HG03064 (cell line): ENCODE measurements at regions not wholly inside any gene's neighbourhood (a gene's known extent, or its start where the extent isn't known, plus 50 kb on each side); places are given as distances from the start of the nearest gene placed in this dataset.
A peak's percentile ranks its signal among the peaks of the same experiment; 100 is the strongest.

Experiments used
- ATAC-seq: cut with Tn5 transposase; IDR thresholded peaks from one replicate; pipeline ENCODE4 v1.9.1; 2021; ENCODE audit warnings: low read depth; ENCODE audit not compliant: unreplicated experiment

DNA sequence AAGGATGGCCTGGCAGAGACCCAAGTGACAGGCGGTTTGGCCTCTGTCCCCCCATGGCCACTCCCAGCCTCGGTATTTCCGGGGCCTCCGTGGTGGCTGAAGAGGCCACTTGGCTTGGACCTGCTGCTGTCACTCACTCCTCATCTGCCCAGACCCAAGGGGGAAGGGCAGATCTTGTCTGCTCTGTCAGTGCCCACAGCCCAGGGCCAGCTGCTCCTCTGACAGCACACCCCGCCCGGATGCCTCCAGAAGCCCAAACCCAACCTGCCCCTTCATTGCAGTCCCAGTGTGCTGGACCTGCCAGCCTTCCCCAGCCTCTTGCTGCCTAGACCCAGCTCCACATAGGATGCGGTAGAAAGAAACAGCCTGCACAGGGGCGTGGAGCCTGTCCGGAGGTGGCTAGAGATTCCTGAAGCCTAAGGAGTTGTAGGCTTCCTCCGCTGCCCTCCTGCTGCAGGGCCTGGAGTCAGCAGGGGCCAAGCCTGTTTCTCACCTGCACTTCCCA, 52.0 kb downstream of the MAGEF1 start:
- no peak for ATAC-seq

DNA sequence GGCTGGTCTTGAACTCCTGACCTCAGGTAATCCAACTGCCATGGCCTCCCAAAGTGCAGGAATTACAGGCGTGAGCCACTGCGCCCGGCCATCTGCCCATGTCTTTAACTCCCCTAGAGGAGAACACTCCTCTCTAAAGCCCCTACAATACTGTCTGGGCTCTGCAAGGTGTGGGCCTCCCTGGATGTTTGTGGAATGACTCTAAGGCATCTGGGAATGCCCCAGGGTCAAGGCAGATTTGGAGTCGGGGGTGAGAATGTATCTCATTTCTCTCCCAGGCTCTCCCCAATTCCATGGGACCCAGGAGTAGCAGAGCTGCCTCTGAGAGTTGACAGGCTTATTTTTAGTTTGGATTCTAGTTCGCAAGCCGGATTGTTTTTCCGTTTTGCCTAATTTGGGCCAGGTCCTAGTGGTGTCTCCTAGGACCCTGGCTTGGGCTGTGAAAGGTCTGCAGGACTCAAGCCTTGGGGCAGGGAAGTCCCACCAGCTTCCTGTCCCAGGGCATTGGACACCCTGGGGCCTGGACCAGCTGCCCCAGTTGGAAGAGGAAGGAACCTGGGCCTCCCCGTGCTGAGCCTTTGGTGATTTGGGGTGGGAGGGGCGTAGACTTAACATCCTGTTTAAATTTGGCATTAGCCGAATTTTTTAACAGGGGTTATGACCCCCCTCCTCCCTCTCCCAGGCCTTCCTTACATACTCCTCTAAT, 53.5 kb downstream of the MAGEF1 start:
- ATAC-seq, result no peak

DNA sequence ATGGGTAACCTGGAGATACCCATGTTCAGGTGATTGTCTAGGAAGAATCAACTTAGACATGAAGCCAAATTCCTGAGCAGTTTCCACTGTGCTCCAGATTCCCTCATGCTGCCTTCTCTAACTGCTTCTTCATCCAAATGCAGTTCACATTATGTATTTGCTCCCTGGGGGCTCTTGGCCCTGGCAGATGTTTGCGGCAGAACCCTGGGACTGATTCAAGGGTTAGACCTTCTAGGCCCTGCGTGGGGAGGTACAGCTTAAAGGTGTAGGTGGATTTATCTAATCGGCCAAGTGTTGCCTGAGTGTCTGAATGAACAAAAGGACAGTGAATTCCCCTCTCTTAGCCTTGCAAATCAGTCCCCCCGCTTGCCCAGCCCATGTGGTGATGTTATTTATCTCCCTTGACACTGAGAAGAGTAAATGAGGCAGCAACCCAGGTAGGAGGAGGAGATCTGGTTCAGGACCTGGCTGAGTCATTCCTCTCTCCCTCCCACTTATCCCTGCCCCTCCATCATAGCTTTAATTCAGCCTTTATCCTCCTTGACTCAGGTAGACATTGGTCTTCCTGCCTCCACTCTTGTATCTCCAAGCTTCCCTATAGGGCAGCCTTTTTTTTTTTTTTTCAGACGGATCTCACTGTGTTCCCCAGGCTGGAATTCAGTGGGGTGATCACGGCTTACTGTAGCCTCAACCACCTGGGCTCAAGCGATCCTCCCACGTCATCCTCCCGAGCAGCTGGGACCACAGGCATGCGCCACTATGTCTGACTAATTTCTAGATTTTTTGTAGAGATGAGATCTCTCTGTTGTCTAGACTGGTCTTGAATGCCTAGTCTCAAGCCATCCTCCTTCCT, 54.8 kb downstream of the MAGEF1 start:
- peak; percentile 84 for ATAC-seq

DNA sequence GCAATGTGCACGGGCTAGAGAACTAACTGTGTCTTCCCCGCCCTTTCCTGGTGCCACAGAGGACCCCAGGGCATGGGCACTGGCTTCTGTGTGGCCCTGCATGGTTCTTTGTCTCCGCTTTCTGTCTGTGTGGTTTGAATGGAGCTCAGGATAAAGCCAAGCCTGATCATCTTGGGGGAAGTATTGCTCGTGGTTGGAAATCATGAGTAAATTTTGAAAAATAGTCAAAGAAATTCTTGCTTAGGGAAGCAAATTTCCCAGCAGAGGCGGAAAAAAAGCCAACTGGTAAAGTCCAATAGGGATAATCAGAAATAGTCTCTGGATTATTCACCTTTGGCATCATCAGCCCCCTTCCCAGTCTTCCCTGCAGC, 55.4 kb downstream of the MAGEF1 start:
- no peak for ATAC-seq

DNA sequence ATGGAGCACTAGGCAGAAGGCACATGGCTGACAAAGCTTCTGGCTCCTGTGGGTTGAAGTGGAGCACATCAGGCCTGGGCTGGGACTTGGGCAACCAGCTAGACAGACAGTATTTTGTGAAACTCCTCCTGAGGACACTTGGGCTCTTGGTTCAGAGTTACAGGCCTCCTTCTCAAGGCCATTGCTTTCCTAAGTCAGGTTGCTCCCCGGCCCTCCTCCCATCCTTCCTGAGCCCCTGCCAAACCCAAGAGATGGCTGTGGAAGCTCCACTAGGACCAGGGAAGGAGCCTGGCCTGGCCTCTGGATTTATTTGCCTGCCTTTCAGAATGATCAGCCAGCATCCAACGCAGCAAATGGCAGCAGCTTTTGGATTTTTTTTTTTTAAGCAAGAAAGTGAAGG, 56.3 kb downstream of the MAGEF1 start:
- ATAC-seq, result no peak

DNA sequence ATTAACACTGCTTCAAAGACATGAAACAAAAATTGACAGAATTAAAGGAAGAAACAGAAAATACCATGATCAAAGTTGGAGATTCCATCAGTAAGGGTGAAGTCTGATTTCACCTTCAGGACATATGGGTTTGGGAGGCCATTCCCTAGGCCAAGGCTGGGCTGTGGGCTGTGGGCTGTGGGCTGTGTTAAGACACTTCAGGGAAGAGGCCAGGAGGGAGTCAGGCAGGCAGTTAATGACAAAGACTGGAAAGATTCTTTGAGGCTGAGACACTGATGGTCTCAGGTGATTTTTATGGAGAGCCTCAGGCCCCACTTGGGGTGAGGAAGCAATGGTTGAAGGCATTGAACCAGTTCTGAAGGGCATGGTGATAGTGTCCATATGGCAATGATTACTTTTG, 57.5 kb downstream of the MAGEF1 start:
- ATAC-seq, result no peak

DNA sequence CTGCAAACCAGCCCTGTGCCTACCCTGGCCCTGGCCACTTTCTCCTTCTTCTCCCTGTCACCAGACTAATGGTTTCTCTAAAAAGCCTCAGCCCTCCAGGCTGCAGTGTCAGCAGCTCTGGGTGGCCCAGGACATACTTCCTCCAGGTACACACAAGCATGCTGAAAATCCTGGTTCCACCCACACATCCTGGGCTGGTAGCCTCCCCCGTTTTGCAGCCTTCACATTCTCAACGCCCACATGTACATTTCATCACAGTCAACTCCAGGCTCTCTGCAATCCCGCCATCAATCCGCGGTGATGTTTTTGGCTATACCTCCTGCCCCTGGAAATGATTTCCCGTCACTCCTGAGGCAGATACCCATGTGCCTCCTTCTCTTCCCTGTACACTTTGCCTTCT, 59.4 kb downstream of the MAGEF1 start:
- no peak for ATAC-seq

DNA sequence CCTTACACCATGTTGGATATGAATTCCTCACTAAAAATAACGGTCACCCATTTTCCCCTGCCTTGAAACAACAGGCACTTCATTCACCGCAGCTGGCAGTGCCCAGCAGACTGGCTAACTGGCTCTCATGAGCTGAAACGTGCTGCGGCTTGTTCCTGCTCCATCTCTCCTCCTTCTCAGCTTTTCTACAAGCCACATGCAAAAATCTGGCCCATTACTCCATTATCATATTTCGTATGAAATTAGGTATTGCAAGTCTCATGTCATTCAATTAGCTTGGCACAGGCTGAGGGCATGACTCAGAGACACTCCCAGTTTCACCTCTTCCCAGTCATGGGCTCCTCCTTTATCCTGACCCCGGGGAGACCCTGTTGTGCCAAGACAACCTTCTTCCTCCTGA, 60.0 kb downstream of the MAGEF1 start:
- ATAC-seq, result no peak

DNA sequence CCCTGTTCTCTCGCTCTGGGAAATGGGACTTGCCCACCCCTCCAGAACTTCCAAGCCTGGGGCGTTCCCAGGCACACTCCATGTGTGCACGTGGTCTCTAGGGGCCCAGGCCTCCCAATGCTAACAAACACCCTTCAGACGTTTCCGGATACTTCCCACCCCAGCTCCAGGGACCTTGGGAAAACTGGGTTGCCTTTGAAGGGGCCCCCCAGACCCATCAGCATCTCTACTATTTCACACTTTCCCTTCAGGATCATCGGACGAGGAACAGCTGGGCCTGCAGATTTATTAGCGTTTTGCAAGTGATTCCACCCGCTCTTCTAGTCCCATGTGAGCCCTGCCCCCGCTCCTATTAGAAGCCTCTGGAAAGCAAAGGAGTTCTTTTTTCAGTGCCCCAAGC, 63.2 kb downstream of the MAGEF1 start:
- ATAC-seq, result no peak

DNA sequence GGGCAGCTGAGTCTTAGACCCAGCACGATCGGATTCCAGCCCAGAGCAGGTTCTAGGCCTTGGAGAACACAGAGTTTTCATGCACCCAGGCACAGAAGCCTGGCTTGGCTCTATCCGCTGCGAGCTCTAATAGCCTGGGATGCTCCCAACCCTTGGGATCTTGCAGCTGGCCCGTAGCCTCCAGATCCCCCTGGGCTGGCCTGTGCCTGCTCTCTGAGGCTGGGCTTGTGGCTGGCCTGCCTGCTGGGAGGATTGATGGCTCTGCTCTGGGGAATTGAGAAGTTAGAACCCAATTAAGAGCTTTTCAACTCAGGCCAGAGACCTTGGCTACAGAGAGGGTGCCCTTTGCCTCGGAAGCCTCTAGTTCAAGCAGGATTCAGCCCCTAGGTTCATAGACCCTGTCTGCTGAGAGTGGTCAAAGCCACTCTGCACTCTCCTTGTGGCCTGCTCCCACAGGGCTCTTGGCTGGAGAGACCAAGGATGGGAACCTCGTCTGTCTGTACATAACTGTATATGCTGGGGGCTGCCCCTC, 64.4 kb downstream of the MAGEF1 start:
- no peak for ATAC-seq

DNA sequence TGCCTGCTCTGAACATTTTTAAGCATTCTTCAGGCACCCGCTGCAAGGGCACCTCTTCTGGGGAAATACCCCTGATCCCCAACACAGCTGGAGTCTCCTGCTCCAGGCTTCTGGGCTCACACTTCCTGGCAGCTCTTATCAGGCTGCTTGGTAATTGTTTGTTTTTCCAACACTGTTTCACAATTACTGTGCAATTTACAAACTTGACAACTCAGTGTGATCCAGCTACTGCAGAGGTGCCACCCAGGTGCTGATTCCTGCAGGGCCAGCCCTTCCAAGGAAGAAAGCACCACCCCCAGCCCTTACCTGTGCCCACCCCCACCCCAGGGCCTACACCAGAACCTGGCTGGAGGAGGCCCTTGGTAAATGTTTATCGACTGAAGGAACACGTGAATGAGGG, 66.5 kb downstream of the MAGEF1 start:
- no peak for ATAC-seq

DNA sequence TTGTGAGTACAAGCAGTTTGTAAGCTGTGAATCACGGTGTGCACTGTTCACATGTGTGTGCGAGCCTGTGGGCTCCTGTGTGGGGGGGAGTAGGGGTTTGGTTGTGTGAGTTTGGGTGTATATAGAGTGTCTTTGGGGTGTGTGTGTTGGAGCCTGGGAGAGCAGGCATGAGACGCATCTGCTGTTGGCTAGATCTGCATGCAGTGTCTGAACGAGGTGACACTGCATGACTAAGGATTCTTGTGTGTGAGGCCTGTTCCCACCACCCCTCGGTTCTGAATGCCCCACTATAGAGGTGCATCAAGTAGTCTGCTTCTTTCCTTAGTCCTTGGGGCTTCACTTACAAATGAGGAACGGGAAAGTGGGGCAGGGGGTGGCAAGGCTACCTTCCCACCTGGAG, 68.4 kb downstream of the MAGEF1 start:
- ATAC-seq, result no peak

DNA sequence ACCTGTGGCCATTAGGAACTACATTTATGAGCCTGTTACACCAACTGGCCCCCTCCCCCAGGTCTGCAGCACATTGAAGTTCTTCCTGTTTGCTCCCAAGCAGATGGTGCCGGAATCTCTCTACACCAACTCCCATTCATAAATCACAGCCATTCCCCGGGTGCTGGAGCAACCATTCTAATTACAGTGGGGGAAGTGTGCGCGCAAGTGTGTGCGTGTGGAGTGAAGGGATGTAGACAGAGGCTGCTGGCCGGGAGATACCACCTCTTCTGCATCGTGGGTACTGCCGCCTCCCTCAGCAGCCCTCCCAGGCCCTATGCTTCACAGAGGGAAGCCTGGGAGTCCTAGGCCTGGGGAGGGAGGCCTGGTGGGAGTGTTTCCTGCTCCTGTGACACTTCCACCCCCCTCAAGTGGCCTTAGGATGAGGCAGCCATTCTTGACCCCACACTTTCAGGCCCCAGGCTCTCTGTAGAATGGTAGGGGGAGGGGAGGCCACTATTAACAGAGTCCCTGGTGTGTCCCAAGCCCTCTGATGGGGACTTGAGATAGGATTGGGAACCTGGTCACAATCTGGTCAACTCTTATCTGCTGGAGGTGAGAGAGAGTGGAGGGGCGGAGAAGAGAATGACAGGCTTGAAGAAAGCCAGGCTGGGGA, 69.1 kb downstream of the MAGEF1 start:
- ATAC-seq, result no peak

DNA sequence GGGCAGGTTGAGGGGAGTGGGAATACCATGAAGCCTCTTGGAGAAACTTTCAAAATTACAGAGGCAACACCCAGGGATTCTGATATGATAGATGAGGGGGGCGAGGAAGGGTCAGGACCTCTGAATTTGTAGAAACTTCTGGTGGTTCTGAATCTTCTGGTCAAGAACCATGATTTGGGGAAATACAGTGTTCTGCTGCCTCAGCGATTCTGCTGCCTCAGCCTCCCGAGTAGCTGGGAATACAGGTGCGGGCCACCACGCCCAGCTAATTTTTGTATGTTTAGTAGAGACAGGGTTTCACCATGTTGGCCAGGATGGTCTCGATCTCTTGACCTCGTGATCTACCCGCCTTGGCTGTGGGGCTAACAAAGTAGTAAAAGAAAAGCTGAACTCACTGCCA, 70.4 kb downstream of the MAGEF1 start:
- no peak for ATAC-seq

DNA sequence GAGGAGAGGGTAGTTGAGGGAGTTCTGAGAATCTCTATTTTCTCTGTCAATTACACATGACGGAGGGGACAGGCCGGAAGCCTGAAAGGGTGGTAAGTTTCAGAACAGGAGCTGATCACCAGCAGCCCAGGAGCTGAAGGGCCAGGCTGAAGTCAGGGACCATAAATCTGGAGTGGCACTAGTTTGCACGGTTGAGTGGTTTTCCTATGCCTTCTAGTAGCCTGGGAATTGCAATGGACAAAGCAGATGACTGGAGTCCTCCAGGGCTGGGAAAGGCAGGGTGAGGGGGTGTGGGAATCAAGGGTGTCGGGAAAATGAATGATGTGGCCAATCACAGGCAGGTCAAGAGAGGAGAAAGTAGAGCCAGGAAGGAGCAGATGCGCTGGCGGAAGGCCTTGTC, 72.5 kb downstream of the MAGEF1 start:
- no peak for ATAC-seq

DNA sequence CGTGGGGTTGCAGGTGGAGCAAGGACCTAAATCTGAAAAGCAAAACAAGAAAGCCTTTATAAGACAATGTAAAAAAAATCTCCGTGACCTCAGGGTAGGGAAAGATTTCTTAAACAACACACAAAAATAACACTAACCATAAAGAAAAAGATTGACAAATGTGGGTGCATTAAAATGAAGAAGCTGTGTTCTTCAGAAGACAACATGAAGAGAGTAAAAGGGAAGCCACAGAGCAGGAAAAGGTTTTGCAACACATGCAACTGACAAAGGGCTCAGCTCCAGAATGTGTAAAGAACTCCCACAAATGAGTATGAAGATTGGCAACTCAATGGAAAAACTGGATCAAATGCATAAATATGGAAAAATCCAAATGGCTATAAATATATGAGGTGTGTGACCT, 74.2 kb downstream of the MAGEF1 start:
- ATAC-seq, result no peak

DNA sequence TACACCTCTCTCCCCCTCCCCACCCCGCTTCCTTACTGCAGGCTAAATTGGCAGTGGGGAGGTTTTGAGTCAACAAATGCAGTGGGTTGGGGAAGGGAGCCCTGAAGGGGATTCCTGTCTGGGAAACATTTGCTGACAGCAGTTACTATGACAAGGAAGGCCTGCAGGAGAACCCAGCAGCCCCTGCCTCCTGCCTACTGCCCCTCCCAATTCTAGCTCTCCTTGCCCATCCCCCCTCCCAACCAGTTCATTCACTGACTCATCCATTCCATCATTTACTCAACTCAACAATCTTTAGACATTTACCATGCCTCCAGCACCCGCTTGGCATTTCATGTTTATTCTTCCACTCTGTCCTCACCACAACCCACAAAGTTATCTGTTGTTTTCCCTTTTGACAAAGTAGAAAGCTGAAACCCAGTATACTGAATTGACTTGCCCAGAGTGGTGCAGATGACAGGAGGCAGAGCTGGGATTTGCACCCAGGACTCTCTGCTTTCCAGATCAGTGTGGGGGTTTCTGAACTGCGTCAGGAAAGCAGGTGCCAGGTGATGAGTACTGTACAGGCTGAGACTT, 75.0 kb downstream of the MAGEF1 start:
- no peak for ATAC-seq

DNA sequence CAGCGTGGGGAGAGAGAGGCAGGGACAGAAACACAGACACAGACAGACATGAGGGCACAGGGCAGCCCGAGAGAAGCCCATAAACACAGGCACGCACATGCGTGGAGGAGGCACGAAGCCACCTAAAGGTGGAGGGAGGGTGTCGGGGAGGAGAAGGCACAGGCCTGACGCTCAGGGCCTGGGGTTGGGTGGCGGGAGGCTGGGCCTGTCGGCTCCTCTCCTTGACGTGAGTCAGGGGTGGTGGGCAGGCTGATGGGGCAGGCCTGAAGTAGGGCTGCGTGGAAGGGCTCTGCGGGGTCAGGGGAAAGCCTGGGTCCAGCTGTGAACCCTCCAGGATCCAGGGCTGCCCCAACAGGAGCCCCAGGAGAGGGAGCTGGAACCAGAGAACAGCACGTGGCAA, 74.2 kb downstream of the EPHB3 start:
- ATAC-seq, result no peak

DNA sequence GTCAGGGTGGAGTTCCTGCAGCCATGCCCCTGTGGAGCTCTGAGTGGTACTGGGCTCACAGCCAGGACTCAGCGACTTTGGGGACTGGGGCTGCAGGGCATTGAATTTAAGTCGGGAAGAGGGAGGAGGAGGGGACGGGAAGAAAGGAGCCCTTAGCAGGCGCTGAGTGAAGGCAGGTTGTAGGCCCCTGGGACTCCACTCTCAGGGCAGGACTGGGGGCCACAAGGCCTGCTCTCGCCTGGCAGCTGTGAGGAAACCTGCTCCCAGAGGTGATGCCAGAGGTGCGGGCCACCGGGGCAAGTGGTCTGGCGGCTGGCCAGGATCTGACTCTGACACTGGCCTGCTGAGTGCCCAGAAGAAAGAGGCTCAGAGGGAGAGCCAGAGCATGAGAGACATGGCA, 73.5 kb downstream of the EPHB3 start:
- no peak for ATAC-seq

DNA sequence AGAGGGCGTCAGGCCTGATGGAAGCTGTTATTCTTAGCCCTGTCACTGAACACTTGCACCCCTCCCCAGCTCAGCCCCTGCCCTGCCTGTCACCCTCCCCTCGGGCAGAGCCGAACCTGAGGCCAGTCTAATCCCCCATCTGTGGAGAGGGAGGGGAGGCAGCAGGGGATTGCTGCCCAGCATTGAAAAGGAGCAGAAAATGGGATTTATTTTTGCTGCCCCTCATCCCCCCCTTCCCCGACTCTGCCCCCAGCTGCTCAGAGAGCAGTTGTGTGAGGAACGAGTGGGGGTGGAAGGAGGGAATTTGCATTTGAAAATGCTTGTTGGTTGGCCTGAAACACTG, 71.6 kb downstream of the EPHB3 start:
- ATAC-seq, result no peak
